GM13976 (cell line): ENCODE measurements at regions not wholly inside any gene's neighbourhood (a gene's known extent, or its start where the extent isn't known, plus 50 kb on each side); places are given as distances from the start of the nearest gene placed in this dataset.
A peak's percentile ranks its signal among the peaks of the same experiment; 100 is the strongest.

Experiments used
- DNase-seq: peaks from one replicate; pipeline ENCODE4 v3.0.0; 2012; ENCODE audit warnings: low spot score
- in situ Hi-C: fragments of 300-500 bp; cut with MboI; formaldehyde crosslinking; loops from one replicate; pipeline ENCODE4 v1.12.0; 2022; ENCODE audit warnings: low sequenced_read_pairs, mixed read lengths, inconsistent platforms; ENCODE audit not compliant: unreplicated experiment
- TF ChIP-seq, protein P1 (sequence below): IDR thresholded peaks from 2 replicates; pipeline ENCODE4 v1.5.1; 2012; ENCODE audit warnings: borderline replicate concordance, mild to moderate bottlenecking; ENCODE audit not compliant: insufficient read depth; ENCODE audit errors: extremely low read depth, missing control alignments, control extremely low read depth

DNA sequence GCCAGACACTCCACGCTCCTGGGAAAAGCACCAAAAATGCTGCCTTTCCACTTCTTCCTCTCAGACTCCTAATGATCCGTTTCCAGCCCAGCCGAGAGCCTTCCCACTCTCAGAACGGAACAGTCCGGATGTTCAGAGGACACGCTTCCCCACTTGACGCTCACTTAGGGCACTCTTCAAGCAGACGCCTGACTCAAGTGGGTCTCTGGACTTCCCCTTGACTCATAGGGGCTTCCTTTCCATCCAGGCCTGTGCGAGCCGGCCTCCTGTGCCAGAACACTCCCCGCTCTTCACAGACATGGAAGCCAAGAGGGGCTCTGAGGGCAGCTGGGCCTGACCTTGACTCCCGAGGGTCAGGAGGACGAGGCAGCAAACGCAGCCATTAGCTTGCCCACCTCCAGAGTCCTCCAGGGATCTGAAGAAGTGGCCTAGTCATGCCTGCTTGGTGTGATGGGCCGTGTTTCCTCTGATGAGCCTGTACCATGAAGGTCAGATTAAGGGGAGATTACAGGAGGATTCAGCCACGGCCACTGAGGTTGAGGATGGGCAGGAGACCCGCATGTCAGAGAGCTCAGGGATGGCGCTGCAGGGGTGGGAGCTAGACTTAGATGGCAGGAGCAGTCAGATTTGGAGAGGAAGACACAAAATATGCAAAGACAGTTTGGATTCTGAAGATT is 114.7 kb upstream of the TLE3 start:
- in situ Hi-C loops, result no loop called here
- TF ChIP-seq, protein P1, sequence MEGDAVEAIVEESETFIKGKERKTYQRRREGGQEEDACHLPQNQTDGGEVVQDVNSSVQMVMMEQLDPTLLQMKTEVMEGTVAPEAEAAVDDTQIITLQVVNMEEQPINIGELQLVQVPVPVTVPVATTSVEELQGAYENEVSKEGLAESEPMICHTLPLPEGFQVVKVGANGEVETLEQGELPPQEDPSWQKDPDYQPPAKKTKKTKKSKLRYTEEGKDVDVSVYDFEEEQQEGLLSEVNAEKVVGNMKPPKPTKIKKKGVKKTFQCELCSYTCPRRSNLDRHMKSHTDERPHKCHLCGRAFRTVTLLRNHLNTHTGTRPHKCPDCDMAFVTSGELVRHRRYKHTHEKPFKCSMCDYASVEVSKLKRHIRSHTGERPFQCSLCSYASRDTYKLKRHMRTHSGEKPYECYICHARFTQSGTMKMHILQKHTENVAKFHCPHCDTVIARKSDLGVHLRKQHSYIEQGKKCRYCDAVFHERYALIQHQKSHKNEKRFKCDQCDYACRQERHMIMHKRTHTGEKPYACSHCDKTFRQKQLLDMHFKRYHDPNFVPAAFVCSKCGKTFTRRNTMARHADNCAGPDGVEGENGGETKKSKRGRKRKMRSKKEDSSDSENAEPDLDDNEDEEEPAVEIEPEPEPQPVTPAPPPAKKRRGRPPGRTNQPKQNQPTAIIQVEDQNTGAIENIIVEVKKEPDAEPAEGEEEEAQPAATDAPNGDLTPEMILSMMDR, result no peak
- DNase-seq, result no peak

DNA sequence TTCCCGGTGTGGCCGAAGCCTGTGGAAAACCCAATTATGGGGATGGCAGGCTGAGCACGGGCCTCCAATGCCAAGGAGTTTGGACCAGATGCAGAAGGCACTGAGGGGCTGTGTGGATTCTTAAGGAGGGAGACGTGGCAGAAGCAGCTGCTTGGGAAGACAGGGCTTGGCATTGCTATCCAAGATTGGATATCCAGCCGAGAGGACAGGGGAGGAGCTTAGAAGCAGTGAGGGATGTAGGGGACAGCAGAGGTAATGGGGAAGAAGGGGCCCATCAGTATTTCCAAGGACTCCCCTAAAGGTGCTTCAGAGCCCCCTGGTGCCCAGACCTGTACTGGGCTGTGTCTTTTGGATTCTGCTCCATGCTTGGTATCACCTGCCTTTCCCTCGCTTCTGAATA is 112.8 kb upstream of the TLE3 start:
- TF ChIP-seq, protein P1, result peak; percentile 16
- DNase-seq, result no peak
- in situ Hi-C loops, result no loop called here

DNA sequence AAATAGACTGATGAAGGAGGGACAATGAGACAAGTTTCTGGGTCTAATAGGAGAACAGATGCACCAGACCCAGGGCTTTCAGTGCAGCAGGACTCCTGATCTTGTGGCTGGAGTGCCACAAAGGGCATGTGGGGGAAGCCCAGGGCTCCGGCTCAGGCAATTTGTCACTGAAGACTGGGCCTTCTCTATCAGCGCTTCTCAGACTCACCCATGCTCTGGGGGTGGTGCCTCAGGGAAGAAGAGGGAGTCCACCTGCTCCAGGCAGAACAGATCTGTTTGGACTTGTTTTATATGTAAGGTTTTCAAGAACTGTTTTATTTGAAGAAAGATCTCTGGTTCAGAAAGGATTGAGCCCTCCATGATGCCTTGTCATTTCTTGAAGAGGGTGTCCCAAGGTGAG is 112.4 kb upstream of the TLE3 start:
- in situ Hi-C loops, result no loop called here
- TF ChIP-seq, protein P1, result no peak
- DNase-seq, result no peak

DNA sequence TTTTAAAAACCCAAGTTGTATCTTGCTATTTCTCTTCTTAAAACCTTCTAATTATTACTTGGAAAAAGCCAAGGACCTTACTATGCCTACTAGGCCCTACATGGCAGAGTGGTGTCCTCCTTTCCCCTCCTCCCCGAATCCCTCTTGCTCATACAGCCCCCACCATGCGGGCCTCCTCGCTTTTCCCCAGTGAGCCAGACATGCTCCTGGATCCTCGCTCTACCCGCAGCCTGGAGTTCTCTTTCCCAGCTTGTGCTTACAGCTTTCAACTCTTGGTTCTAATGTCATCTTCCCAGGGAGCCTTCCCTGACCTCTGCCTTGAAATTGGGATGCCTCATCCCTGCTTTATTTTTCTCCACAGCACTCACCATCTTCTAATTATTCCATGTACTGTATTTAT is 111.8 kb upstream of the TLE3 start:
- no peak for DNase-seq
- TF ChIP-seq, protein P1, result no peak
- in situ Hi-C loops, result no loop called here

DNA sequence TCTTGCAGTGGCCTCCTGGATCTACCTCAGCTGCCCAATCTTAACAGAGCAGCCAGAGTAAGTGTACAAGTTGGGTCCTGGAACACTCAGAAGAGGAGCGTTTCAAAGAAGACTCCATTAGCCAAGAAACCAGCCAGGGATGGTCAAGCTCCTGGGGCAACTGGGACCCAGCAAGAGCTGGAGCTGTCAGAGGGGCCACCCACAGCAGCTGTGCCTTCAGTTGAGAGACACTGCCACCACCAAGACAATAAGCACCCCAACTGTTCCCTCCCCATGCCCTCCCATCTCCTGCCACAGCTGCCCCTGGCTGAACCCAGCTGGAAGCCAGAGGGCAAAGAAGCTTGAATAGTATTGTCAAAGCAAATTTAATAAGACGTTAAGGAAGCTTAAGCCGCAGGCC is 110.6 kb upstream of the TLE3 start:
- in situ Hi-C loops, result no loop called here
- DNase-seq, result no peak
- TF ChIP-seq, protein P1, result no peak

DNA sequence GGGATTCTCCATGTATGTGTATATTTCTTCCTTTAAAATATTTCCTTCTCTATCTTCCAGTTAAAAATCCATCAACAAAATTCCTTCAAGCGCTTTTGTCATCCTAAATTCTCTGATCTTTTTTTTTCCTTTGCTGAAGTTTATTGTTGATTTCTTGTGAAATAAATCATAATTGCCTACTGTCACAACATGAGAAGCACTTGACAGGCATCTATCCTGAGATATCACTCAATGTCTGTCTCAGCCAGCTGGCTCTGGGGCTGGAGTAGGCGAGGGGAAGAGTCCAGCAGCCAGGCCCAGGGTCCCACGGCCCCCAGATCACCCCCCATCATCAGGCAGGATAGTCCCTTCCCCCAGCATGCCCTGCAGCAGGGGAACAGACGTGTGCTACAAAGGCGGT is 109.0 kb upstream of the TLE3 start:
- in situ Hi-C loops, result no loop called here
- TF ChIP-seq, protein P1, result no peak
- no peak for DNase-seq
